Neural cell (in vitro differentiated cells): ENCODE measurements at regions not wholly inside any gene's neighbourhood (a gene's known extent, or its start where the extent isn't known, plus 50 kb on each side); places are given as distances from the start of the nearest gene placed in this dataset.

Source experiments
- CTCF ChIP-seq: fragments of 450-650 bp; IDR thresholded peaks from 2 replicates; pipeline ENCODE4 v1.5.1; 2014; ENCODE audit warnings: antibody characterized with exemption, mild to moderate bottlenecking, moderate library complexity; ENCODE audit not compliant: poor library complexity, severe bottlenecking
- EP300 ChIP-seq: fragments of 450-650 bp; conservative IDR thresholded peaks from 2 replicates; pipeline ENCODE4 v1.6.1; 2014; ENCODE audit warnings: antibody characterized with exemption, mild to moderate bottlenecking, moderate library complexity; ENCODE audit not compliant: poor library complexity, severe bottlenecking
- MXI1 ChIP-seq: fragments of 450-650 bp; conservative IDR thresholded peaks from 2 replicates; pipeline ENCODE4 v1.6.1; 2014; ENCODE audit warnings: antibody characterized with exemption, mild to moderate bottlenecking; ENCODE audit not compliant: poor library complexity, severe bottlenecking
- REST ChIP-seq: IDR thresholded peaks from 2 replicates; pipeline ENCODE4 v1.6.1; 2012; ENCODE audit warnings: borderline replicate concordance

- TF ChIP-seq EP300, result no peak
- TF ChIP-seq CTCF, result no peak
- no peak for TF ChIP-seq MXI1
- no peak for TF ChIP-seq REST
Observed at GRCh38 chr21:35833991-35834390, 226.3 kb downstream of the SETD4 start.
